CD4-positive, alpha-beta memory T cell (primary cell): ENCODE measurements at regions not wholly inside any gene's neighbourhood (a gene's known extent, or its start where the extent isn't known, plus 50 kb on each side); places are given as distances from the start of the nearest gene placed in this dataset.
"Not testable (repeated sequence)": the region's sequence is repeated elsewhere in the genome, so short reads cannot be mapped to it uniquely, and the experiment has no call there.

Experiments
- CTCF ChIA-PET: fragments of 350-600 bp; sonication (Branson Sonifier 250); formaldehyde crosslinking; loops from one replicate; lab custom pipeline; 2021; ENCODE audit warnings: inconsistent platforms; ENCODE audit not compliant: partially characterized antibody; lab: Charles Lee
- POLR2A ChIA-PET: fragments of 350-600 bp; sonication (Branson Sonifier 250); formaldehyde crosslinking; loops from one replicate; lab custom pipeline; 2021; ENCODE audit not compliant: partially characterized antibody; lab: Charles Lee
- DNase-seq, 5 donors: peaks; one replicate each; pipeline versions ENCODE4 v3.0.0 to v3.0.0-alpha.2; 2020 to 2022; ENCODE audit warnings: mixed read lengths in 1 of 5
- H3K27ac ChIP-seq: one replicate; pipeline ENCODE4 v1.7.0; 2013; ENCODE audit warnings: low read depth, low read length
- H3K27me3 ChIP-seq: 2 replicates; pipeline ENCODE4 v1.7.0; 2013; ENCODE audit warnings: mild to moderate bottlenecking, low read length, moderate library complexity; ENCODE audit not compliant: insufficient read depth
- H3K36me3 ChIP-seq: 2 replicates; pipeline ENCODE4 v1.7.0; 2013; ENCODE audit warnings: mild to moderate bottlenecking, low read length, moderate library complexity; ENCODE audit not compliant: insufficient read depth
- H3K4me1 ChIP-seq: 2 replicates; pipeline ENCODE4 v1.7.0; 2013; ENCODE audit warnings: mild to moderate bottlenecking, low read length, moderate library complexity; ENCODE audit not compliant: insufficient read depth
- H3K4me3 ChIP-seq, 2 donors: one replicate each; pipeline ENCODE4 v1.7.0; 2013; ENCODE audit warnings: low read length in 2 of 2, mild to moderate bottlenecking in 1 of 2
- H3K9me3 ChIP-seq, 2 donors: one replicate each; pipeline ENCODE4 v1.7.0; 2013; ENCODE audit warnings: low read length in 2 of 2, control low read depth in 1 of 2; ENCODE audit not compliant: control insufficient read depth in 1 of 2
- H3K27ac Mint-ChIP-seq, 7 donors: one replicate each; pipeline ENCODE4 v1.8.0; 2020 to 2021; ENCODE audit warnings: mixed read lengths in 7 of 7, mild to moderate bottlenecking in 6 of 7, inconsistent platforms in 3 of 7, moderate library complexity in 3 of 7
- H3K27me3 Mint-ChIP-seq, 2 donors: one replicate each; pipeline ENCODE4 v1.8.0; 2020 to 2021; ENCODE audit warnings: mixed read lengths in 2 of 2
- H3K36me3 Mint-ChIP-seq, 2 donors: one replicate each; pipeline ENCODE4 v1.8.0; 2020 to 2021; ENCODE audit warnings: mixed read lengths in 2 of 2, inconsistent platforms in 1 of 2, mild to moderate bottlenecking in 1 of 2
- H3K4me1 Mint-ChIP-seq, 4 donors: one replicate each; pipeline ENCODE4 v1.8.0; 2020 to 2021; ENCODE audit warnings: mixed read lengths in 4 of 4, mild to moderate bottlenecking in 1 of 4
- H3K4me3 Mint-ChIP-seq, 8 donors: one replicate each; pipeline ENCODE4 v1.8.0; 2020 to 2021; ENCODE audit warnings: mixed read lengths in 8 of 8, mild to moderate bottlenecking in 7 of 8, moderate library complexity in 6 of 8, inconsistent platforms in 3 of 8
- H3K9me3 Mint-ChIP-seq, 8 donors: one replicate each; pipeline ENCODE4 v1.8.0; 2020 to 2021; ENCODE audit warnings: mixed read lengths in 8 of 8, mild to moderate bottlenecking in 5 of 8, inconsistent platforms in 3 of 8, moderate library complexity in 1 of 8
- intact Hi-C: fragments of 100-400 bp; cut with micrococcal nuclease; formaldehyde crosslinking; loops from one replicate; pipeline ENCODE4 v1.15.1; 2023

GRCh38 chr6:166848979-166849748 lies 107.2 kb downstream of the RNASET2 start:
- Mint-ChIP-seq H3K27ac (peak overlapping the region in 1 of 7 donors; percentile 8), H3K4me3 (no peak overlapping the region)
- CTCF ChIA-PET, result interaction anchor here (0.8 kb wide), 1 partner anchor 12 kb away, joined by 3 read pairs; no protein-coding TSS in a partner anchor

DNA sequence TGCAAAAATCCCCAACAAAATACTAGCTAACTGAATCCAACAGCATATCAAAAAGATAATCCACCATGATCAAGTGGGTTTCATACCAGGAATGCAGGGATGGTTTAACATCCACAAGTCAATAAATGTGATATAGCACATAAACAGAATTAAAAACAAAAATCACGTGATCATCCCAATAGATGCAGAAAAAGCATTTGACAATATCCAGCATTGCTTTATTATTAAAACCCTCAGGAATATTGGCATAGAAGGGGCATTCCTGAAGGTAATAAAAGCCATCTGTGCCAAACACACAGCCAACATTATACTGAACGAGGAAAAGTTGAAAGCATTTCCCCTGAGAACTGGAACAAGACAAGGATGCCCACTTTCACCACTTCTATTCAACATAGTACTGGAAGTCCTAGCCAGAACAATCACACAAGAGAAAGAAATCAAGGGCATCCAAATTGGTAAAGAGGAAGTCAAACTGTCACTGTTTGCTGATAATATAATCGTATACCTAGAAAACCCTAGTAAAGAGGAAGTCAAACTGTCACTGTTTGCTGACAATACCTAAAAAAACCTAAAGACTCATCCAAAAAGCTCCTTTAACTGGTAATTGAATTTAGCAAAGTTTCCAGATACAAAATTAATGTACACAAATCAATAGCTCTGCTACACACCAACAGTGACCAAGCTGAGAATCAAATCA lies 109.8 kb downstream of the RNASET2 start:
- H3K4me3 ChIP-seq, H3K9me3 Mint-ChIP-seq, H3K4me3 Mint-ChIP-seq, H3K27ac ChIP-seq, H3K4me1 ChIP-seq, intact Hi-C loops, H3K9me3 ChIP-seq, H3K27me3 Mint-ChIP-seq, DNase-seq, H3K27me3 ChIP-seq, POLR2A ChIA-PET, H3K36me3 ChIP-seq, H3K27ac Mint-ChIP-seq, H3K4me1 Mint-ChIP-seq: not testable (repeated sequence)
- CTCF ChIA-PET, result interaction anchor here (1.5 kb wide), 1 partner anchor 143 kb away, joined by 3 read pairs; no protein-coding TSS in a partner anchor
- H3K36me3 Mint-ChIP-seq, result peaks cover 7 to 23% of the 10 kb centered on the region in 2 donors

More at GRCh38 chr6:166848979-166849748, 107.2 kb downstream of the RNASET2 start:
- Histone ChIP-seq H3K27me3 (no peaks in the 10 kb centered on the region), H3K36me3 (no peaks in the 10 kb centered on the region), H3K4me3 (no peak overlapping the region), H3K9me3 (no peaks in the 10 kb centered on the region), H3K4me1 (peaks cover 4% of the 10 kb centered on the region), H3K27ac (no peak overlapping the region)
- POLR2A ChIA-PET, result no interaction called here
- intact Hi-C loops, result no loop called here
- peaks cover 7 to 18% of the 10 kb centered on the region in 2 donors for H3K36me3 Mint-ChIP-seq
- DNase-seq, result no peak
- H3K9me3 Mint-ChIP-seq, result peaks cover 0 to 2% (median 0%) of the 10 kb centered on the region in 8 donors
- H3K4me1 Mint-ChIP-seq, result peaks cover 0 to 14% (median 4%) of the 10 kb centered on the region in 4 donors
- H3K27me3 Mint-ChIP-seq, result no peaks in the 10 kb centered on the region

DNA sequence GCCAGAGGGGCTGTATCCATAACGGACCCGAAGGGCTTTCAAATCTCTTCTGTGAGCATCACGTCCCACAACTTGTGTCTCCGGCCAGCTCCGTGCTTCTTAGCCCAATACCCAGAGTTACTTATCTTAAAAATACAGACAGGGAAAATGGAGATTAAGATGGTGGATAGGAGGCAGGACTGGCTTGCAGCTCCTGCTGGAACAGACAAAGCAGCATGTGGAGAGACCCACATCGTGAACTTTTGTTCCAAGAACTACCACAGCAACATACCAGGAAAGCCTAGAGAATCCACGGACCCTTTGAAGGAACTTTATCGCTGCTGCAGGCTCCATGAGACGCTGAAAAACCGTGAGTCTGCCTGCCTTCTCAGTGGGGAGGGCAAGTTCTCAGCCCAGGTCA lies 113.7 kb downstream of the RNASET2 start:
- H3K4me1 ChIP-seq, result no peaks in the 10 kb centered on the region
- H3K36me3 Mint-ChIP-seq, result peaks cover 5 to 16% of the 10 kb centered on the region in 2 donors
- H3K27me3 ChIP-seq, result no peaks in the 10 kb centered on the region
- peaks cover 0 to 2% (median 0%) of the 10 kb centered on the region in 8 donors for H3K9me3 Mint-ChIP-seq
- H3K4me3 Mint-ChIP-seq, result no peak overlapping the region
- no peak overlapping the region for H3K27ac Mint-ChIP-seq
- no peaks in the 10 kb centered on the region for H3K36me3 ChIP-seq
- CTCF ChIA-PET, result interaction anchor here (0.7 kb wide), 1 partner anchor 42 kb away, joined by 3 read pairs; no protein-coding TSS in a partner anchor
- H3K9me3 ChIP-seq, result no peaks in the 10 kb centered on the region
- DNase-seq, result no peak
- peaks cover 0 to 8% (median 1%) of the 10 kb centered on the region in 4 donors for H3K4me1 Mint-ChIP-seq
- H3K27ac ChIP-seq, result no peak overlapping the region
- H3K4me3 ChIP-seq, result no peak overlapping the region
- POLR2A ChIA-PET, result no interaction called here
- intact Hi-C loops, result no loop called here
- H3K27me3 Mint-ChIP-seq, result no peaks in the 10 kb centered on the region

DNA sequence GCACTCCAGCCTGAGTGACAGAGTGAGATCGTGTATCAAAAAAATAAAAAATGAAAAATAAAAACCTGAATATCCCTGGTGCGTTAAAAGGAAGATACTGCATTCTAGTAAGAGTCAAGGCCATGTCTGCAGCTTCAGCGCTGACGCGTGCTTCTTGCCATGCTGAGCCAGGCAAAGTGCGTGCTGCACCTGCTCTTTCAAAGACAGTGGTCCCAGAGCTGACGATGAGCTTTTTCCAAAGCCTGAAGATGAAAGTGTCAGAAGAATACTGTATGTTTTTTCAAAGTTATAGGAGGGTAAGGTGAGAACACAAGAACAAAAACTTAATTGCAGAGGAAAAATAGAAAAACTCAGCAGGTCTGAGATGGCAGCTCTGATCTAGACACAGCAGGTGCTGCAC lies 115.1 kb downstream of the RNASET2 start:
- no peaks in the 10 kb centered on the region for H3K27me3 Mint-ChIP-seq
- ChIA-PET POLR2A (no interaction called here), CTCF (no interaction called here)
- peaks cover 5 to 16% of the 10 kb centered on the region in 2 donors for H3K36me3 Mint-ChIP-seq
- H3K9me3 ChIP-seq, result no peaks in the 10 kb centered on the region
- peak overlapping the region in 1 of 7 donors; percentile 72 for H3K27ac Mint-ChIP-seq
- no peak overlapping the region for H3K4me3 ChIP-seq
- no peak overlapping the region for H3K4me3 Mint-ChIP-seq
- peaks cover 0 to 4% (median 0%) of the 10 kb centered on the region in 8 donors for H3K9me3 Mint-ChIP-seq
- no peak for DNase-seq
- H3K4me1 Mint-ChIP-seq, result peaks cover 0 to 3% (median 0%) of the 10 kb centered on the region in 4 donors
- H3K27ac ChIP-seq, result no peak overlapping the region
- H3K36me3 ChIP-seq, result no peaks in the 10 kb centered on the region
- H3K27me3 ChIP-seq, result no peaks in the 10 kb centered on the region
- H3K4me1 ChIP-seq, result no peaks in the 10 kb centered on the region
- intact Hi-C loops, result no loop called here

GRCh38 chr6:166839569-166839968 lies 116.8 kb downstream of the RNASET2 start:
- Mint-ChIP-seq H3K9me3 (peaks cover 0 to 5% (median 0%) of the 10 kb centered on the region in 8 donors), H3K36me3 (peaks cover 2 to 16% of the 10 kb centered on the region in 2 donors), H3K4me3 (no peak overlapping the region), H3K27me3 (no peaks in the 10 kb centered on the region), H3K4me1 (no peaks in the 10 kb centered on the region), H3K27ac (no peak overlapping the region)
- no peaks in the 10 kb centered on the region for H3K9me3 ChIP-seq
- H3K4me3 ChIP-seq, result no peak overlapping the region
- POLR2A ChIA-PET, result no interaction called here
- DNase-seq, result no peak
- no peaks in the 10 kb centered on the region for H3K27me3 ChIP-seq
- CTCF ChIA-PET, result interaction anchor here (1.0 kb wide), 1 partner anchor 52 kb away, joined by 3 read pairs; no protein-coding TSS in a partner anchor
- no peaks in the 10 kb centered on the region for H3K36me3 ChIP-seq
- intact Hi-C loops, result no loop called here
- H3K4me1 ChIP-seq, result no peaks in the 10 kb centered on the region
- no peak overlapping the region for H3K27ac ChIP-seq

DNA sequence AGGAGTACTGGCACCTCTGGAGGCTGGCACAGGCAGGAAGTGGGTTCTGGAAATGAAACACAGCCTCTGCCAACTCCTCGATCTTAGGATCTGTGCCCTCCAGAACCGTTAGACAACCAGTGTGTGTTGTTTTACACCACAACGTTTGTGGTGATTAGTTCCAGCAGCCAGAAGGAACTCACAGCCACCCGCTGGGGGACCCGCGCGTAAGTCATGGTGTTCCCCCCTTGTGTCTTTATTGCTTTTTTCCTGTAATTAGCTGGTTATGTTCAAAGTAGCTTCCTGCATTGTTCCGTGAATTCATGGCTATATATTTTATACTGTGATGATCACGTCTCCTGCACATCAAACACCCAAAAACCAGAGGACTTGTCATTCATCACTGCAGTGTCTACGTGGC lies 117.4 kb downstream of the RNASET2 start:
- H3K27ac ChIP-seq, result no peak overlapping the region
- H3K36me3 ChIP-seq, result no peaks in the 10 kb centered on the region
- Mint-ChIP-seq H3K4me3 (no peak overlapping the region), H3K9me3 (peaks cover 0 to 8% (median 0%) of the 10 kb centered on the region in 8 donors), H3K27ac (peak overlapping the region in 1 of 7 donors; percentile 25), H3K4me1 (no peaks in the 10 kb centered on the region), H3K36me3 (peaks cover 2 to 16% of the 10 kb centered on the region in 2 donors), H3K27me3 (no peaks in the 10 kb centered on the region)
- no peak for DNase-seq
- intact Hi-C loops, result no loop called here
- ChIA-PET POLR2A (no interaction called here), CTCF (no interaction called here)
- H3K4me1 ChIP-seq, result no peaks in the 10 kb centered on the region
- H3K9me3 ChIP-seq, result no peaks in the 10 kb centered on the region
- H3K4me3 ChIP-seq, result no peak overlapping the region
- H3K27me3 ChIP-seq, result no peaks in the 10 kb centered on the region
